Cardiac fibroblast (primary cell): ENCODE measurements at regions not wholly inside any gene's neighbourhood (a gene's known extent, or its start where the extent isn't known, plus 50 kb on each side); places are given as distances from the start of the nearest gene placed in this dataset.

Experiments used
- DNase-seq, 2 donors: peaks; one replicate each; pipeline versions ENCODE4 v3.0.0 to v3.0.0-alpha.2; 2010; ENCODE audit warnings: low read depth in 2 of 2
- H3K4me3 ChIP-seq, 2 donors: replicated peaks in 1 of 2; 1 replicate in 1 of 2; 2 replicates in 1 of 2; pipeline ENCODE4 v1.5.1; 2011; ENCODE audit warnings: low read depth in 2 of 2, low read length in 2 of 2, mild to moderate bottlenecking in 2 of 2, moderate library complexity in 1 of 2
- CTCF ChIP-seq: IDR thresholded peaks from one replicate; pipeline ENCODE4 v1.5.1; 2011; ENCODE audit warnings: low read depth, mild to moderate bottlenecking, low read length, inconsistent platforms

GRCh38 chr1:56137521-56138505 is 441.6 kb downstream of the PLPP3 start:
- peak; percentile 31 to 67 for DNase-seq
- no peak for TF ChIP-seq CTCF
- no peak overlapping the region for H3K4me3 ChIP-seq

- no peak overlapping the region for H3K4me3 ChIP-seq
- no peak for TF ChIP-seq CTCF
- no peak for DNase-seq
These were observed 442.3 kb downstream of the PLPP3 start for GRCh38 chr1:56137090-56137489.

GRCh38 chr1:56135864-56136147 is 443.6 kb downstream of the PLPP3 start:
- H3K4me3 ChIP-seq: no peak overlapping the region
- DNase-seq: no peak
- no peak for TF ChIP-seq CTCF

- H3K4me3 ChIP-seq: no peak overlapping the region
- peak in 1 of 2 donors; percentile 48 for DNase-seq
- TF ChIP-seq CTCF: no peak
These were observed 444.1 kb downstream of the PLPP3 start for GRCh38 chr1:56135069-56135863.

- no peak overlapping the region for H3K4me3 ChIP-seq
- no peak for DNase-seq
- TF ChIP-seq CTCF: no peak
These were observed 445.6 kb downstream of the PLPP3 start for GRCh38 chr1:56133522-56134472.

GRCh38 chr1:56132520-56132919 is 446.8 kb downstream of the PLPP3 start:
- no peak for TF ChIP-seq CTCF
- H3K4me3 ChIP-seq: no peak overlapping the region
- no peak for DNase-seq
